MCF 10A (cell line): ENCODE measurements at regions not wholly inside any gene's neighbourhood (a gene's known extent, or its start where the extent isn't known, plus 50 kb on each side); places are given as distances from the start of the nearest gene placed in this dataset.

ENCODE experiments used
- BruUV-seq: library from RNA; stranded (reverse); fragments of 400-500 nt; replicated peaks from 2 replicates; lab custom pipeline; 2021; lab: Mats Ljungman, UMichigan
- CTCF ChIA-PET: fragments of 300-600 bp; sonication (Branson Sonifier 250); formaldehyde crosslinking; extraction: SDS; loops from one replicate; lab custom pipeline; 2021; ENCODE audit warnings: antibody characterized with exemption, inconsistent platforms; lab: Yijun Ruan, JAX
- POLR2A ChIA-PET: fragments of 300-600, 350-650 bp; sonication (Branson Sonifier 250); formaldehyde crosslinking; extraction: SDS; loops from one replicate; lab custom pipeline; 2020; ENCODE audit warnings: antibody characterized with exemption, inconsistent platforms; lab: Yijun Ruan, JAX
- DNase-seq: peaks from one replicate; pipeline ENCODE4 v3.0.0-alpha.2; 2018; ENCODE audit not compliant: unreplicated experiment
- H3K27ac Mint-ChIP-seq: one replicate; pipeline ENCODE4 v1.8.0; 2022; ENCODE audit warnings: mild to moderate bottlenecking, low read depth, mixed read lengths; ENCODE audit not compliant: unreplicated experiment
- H3K27me3 Mint-ChIP-seq: one replicate; pipeline ENCODE4 v1.8.0; 2022; ENCODE audit warnings: mixed read lengths; ENCODE audit not compliant: insufficient read depth, unreplicated experiment
- H3K36me3 Mint-ChIP-seq: one replicate; pipeline ENCODE4 v1.8.0; 2022; ENCODE audit warnings: mild to moderate bottlenecking, moderate library complexity, mixed read lengths; ENCODE audit not compliant: insufficient read depth, unreplicated experiment
- H3K4me1 Mint-ChIP-seq: one replicate; pipeline ENCODE4 v1.8.0; 2022; ENCODE audit warnings: mixed read lengths; ENCODE audit not compliant: insufficient read depth, unreplicated experiment
- H3K4me3 Mint-ChIP-seq: one replicate; pipeline ENCODE4 v1.8.0; 2022; ENCODE audit warnings: mild to moderate bottlenecking, moderate library complexity, mixed read lengths; ENCODE audit not compliant: unreplicated experiment
- H3K9me3 Mint-ChIP-seq: one replicate; pipeline ENCODE4 v1.8.0; 2022; ENCODE audit warnings: mixed read lengths; ENCODE audit not compliant: unreplicated experiment
- intact Hi-C: fragments of 100-400 bp; cut with micrococcal nuclease; formaldehyde crosslinking; loops from 2 replicates; pipeline ENCODE4 v1.14.1; 2022
- TF ChIP-seq, protein P1 (sequence below): fragments of 200-600 bp; IDR thresholded peaks from one replicate; pipeline ENCODE4 v1.8.0; 2022; ENCODE audit warnings: antibody characterized with exemption, mild to moderate bottlenecking; ENCODE audit not compliant: unreplicated experiment

DNA sequence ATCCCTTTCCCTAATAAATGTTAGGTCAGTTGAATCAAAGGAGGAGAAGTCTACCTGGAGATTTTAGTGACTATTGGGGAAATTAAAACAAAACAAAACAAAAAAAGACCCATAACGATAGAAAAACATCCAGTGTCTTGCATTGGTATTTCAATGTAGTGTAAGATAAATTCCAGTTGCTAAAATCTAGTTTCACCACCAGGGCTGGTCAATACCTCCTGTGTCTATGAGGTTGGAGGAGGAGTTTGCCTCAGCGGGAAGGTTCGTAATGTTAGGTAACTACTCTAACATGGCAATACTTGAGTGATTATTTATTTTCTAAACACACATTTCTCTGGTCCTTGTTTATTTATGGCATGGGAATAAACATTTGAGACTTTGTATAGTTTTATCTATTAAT, 483.2 kb downstream of the FGF9 start:
- Mint-ChIP-seq H3K4me1 (no peaks in the 10 kb centered on the region), H3K36me3 (no peaks in the 10 kb centered on the region), H3K4me3 (no peak overlapping the region), H3K27ac (no peak overlapping the region), H3K9me3 (no peaks in the 10 kb centered on the region), H3K27me3 (no peaks in the 10 kb centered on the region)
- TF ChIP-seq, protein P1, sequence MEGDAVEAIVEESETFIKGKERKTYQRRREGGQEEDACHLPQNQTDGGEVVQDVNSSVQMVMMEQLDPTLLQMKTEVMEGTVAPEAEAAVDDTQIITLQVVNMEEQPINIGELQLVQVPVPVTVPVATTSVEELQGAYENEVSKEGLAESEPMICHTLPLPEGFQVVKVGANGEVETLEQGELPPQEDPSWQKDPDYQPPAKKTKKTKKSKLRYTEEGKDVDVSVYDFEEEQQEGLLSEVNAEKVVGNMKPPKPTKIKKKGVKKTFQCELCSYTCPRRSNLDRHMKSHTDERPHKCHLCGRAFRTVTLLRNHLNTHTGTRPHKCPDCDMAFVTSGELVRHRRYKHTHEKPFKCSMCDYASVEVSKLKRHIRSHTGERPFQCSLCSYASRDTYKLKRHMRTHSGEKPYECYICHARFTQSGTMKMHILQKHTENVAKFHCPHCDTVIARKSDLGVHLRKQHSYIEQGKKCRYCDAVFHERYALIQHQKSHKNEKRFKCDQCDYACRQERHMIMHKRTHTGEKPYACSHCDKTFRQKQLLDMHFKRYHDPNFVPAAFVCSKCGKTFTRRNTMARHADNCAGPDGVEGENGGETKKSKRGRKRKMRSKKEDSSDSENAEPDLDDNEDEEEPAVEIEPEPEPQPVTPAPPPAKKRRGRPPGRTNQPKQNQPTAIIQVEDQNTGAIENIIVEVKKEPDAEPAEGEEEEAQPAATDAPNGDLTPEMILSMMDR = no peak
- ChIA-PET POLR2A (no interaction called here), CTCF (no interaction called here)
- BruUV-seq = no TSS peak
- no peak for DNase-seq
- intact Hi-C loops = no loop called here

DNA sequence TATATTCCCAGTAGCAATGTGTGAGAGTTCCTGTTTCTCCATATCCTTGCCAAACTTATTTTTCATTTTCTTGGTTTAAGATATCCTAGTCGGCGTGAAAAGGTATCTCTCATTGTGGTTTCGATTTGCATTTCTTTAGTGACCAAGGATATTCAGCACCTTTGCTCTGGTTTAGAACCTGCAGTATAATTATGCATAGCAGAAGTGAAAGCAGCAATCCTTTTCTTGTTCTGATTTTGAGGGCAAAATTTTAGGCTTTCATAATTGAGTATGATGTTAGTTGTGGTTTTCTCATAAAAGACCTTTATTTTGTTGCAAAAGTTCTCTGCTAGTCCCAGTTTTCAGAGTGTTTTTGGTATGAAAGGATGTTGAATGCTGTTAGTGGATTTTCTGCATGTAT, 491.0 kb downstream of the FGF9 start:
- no peaks in the 10 kb centered on the region for H3K36me3 Mint-ChIP-seq
- H3K4me1 Mint-ChIP-seq = peaks cover 9% of the 10 kb centered on the region
- DNase-seq = no peak
- BruUV-seq = no TSS peak
- H3K9me3 Mint-ChIP-seq = no peaks in the 10 kb centered on the region
- POLR2A ChIA-PET = no interaction called here
- TF ChIP-seq, protein P1 = no peak
- H3K27ac Mint-ChIP-seq = no peak overlapping the region
- CTCF ChIA-PET = no interaction called here
- intact Hi-C loops = no loop called here
- H3K27me3 Mint-ChIP-seq = no peaks in the 10 kb centered on the region
- H3K4me3 Mint-ChIP-seq = no peak overlapping the region

DNA sequence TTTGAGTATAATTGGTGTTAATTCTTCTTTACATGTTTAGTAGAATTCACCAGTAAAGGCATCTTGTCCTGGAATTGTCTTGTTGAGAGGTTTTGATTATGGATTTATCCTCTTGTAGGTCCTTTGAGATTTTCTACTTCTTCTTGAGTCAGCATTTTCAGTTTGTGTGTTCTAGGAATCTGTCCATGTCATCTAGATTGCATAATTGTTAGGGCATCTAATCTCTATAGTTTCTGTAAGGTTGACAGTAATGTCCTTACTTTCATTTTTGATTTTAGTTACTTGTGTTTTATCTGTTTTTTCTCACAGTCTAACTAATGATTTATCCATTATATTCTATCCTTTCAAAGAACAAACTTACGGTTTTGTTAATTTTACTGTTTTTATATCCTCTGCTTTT, 492.0 kb downstream of the FGF9 start:
- Mint-ChIP-seq H3K4me1 (peaks cover 9% of the 10 kb centered on the region), H3K36me3 (no peaks in the 10 kb centered on the region), H3K27ac (no peak overlapping the region), H3K4me3 (no peak overlapping the region), H3K27me3 (no peaks in the 10 kb centered on the region), H3K9me3 (no peaks in the 10 kb centered on the region)
- intact Hi-C loops = no loop called here
- DNase-seq = no peak
- TF ChIP-seq, protein P1 = no peak
- ChIA-PET CTCF (interaction anchor here (1.3 kb wide), 1 partner anchor 15 kb away, joined by 4 read pairs; no protein-coding TSS in a partner anchor), POLR2A (interaction anchor here (0.7 to 0.9 kb wide), 3 partner anchors 19 to 559 kb away, joined by 3 to 4 read pairs (median 4); partner anchors contain the start of gene MICU2)
- no TSS peak for BruUV-seq

DNA sequence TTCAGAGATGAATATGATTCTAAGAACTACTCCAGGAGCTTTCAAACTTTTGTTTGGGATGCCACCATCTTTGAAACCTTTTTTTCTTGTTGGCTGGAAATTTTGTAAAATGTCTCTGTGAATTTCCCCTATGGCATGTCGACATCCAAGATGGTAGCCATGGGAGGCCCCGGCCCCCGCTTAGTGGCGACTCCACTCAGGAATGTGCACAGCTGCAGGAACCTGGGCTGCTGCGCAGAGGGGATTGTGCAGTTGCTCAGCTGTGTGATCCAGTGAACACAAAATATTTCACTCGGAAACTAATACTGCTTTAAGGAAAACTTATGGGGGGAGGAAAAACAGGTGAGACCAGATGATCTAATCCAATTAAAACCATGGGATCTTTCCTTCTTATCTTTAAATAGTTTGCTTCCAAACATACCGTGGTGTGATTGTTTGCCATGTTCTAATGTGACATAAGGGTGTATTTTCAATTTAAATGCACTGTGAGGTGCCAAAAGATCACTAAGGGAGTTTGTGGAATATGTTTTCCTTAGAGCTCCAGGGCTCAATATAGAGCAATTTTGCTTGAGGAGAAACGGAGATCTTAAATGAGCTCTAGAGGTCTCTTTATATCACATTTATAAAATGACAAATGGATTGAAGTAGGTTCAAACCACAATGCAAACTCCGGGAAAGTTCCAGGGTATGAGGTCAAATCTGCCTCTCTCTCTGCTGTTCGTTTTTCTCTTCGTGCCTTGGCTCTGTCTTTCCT, 497.7 kb downstream of the FGF9 start:
- Mint-ChIP-seq H3K9me3 (no peaks in the 10 kb centered on the region), H3K4me3 (no peak overlapping the region), H3K27ac (no peak overlapping the region), H3K4me1 (peaks cover 17% of the 10 kb centered on the region), H3K36me3 (no peaks in the 10 kb centered on the region), H3K27me3 (no peaks in the 10 kb centered on the region)
- POLR2A ChIA-PET = interaction anchor here (0.7 kb wide), 1 partner anchor 1287 kb away, joined by 3 read pairs; no protein-coding TSS in a partner anchor
- no TSS peak for BruUV-seq
- TF ChIP-seq, protein P1 = no peak
- intact Hi-C loops = no loop called here
- no peak for DNase-seq
- CTCF ChIA-PET = interaction anchor here (1.3 kb wide), 1 partner anchor 586 kb away, joined by 4 read pairs; no protein-coding TSS in a partner anchor
